GM12801 (cell line): ENCODE measurements at regions not wholly inside any gene's neighbourhood (a gene's known extent, or its start where the extent isn't known, plus 50 kb on each side); places are given as distances from the start of the nearest gene placed in this dataset.

Experiments used
- CTCF ChIP-seq: IDR thresholded peaks from one replicate; pipeline ENCODE4 v1.5.1; 2011; ENCODE audit warnings: control low read depth; ENCODE audit not compliant: insufficient read length; ENCODE audit errors: extremely low read depth

- no peak for TF ChIP-seq CTCF
Measured at GRCh38 chr3:82144811-82145210, 383.4 kb upstream of the GBE1 start.

GRCh38 chr3:82143661-82144412, 382.4 kb upstream of the GBE1 start:
- TF ChIP-seq CTCF: no peak

GRCh38 chr3:82141592-82141991, 380.1 kb upstream of the GBE1 start:
- no peak for TF ChIP-seq CTCF

- TF ChIP-seq CTCF: no peak
Measured at GRCh38 chr3:82137861-82138260, 376.4 kb upstream of the GBE1 start.

GRCh38 chr3:82137050-82137449, 375.6 kb upstream of the GBE1 start:
- no peak for TF ChIP-seq CTCF

GRCh38 chr3:82133070-82133606, 371.7 kb upstream of the GBE1 start:
- TF ChIP-seq CTCF: peak; percentile 47

- TF ChIP-seq CTCF: no peak
Measured at GRCh38 chr3:82132210-82133069, 371.0 kb upstream of the GBE1 start.
